Colonic mucosa (tissue), 4 donors: ENCODE measurements at regions not wholly inside any gene's neighbourhood (a gene's known extent, or its start where the extent isn't known, plus 50 kb on each side); places are given as distances from the start of the nearest gene placed in this dataset.

Experiments used
- DNase-seq: peaks from one replicate; pipeline ENCODE4 v3.0.0-alpha.2; 2020
- H3K27ac ChIP-seq: fragments of 200-600 bp; one replicate; pipeline ENCODE4 v1.8.0; 2021
- H3K27me3 ChIP-seq: fragments of 200-600 bp; one replicate; pipeline ENCODE4 v1.8.0; 2021
- H3K36me3 ChIP-seq: fragments of 200-600 bp; one replicate; pipeline ENCODE4 v1.8.0; 2021
- H3K4me1 ChIP-seq: fragments of 200-600 bp; one replicate; pipeline ENCODE4 v1.8.0; 2021; ENCODE audit warnings: mild to moderate bottlenecking
- H3K4me3 ChIP-seq: fragments of 200-600 bp; one replicate; pipeline ENCODE4 v1.8.0; 2021
- H3K9ac ChIP-seq, 2 donors: one replicate each; pipeline ENCODE4 v1.7.0; 2013; ENCODE audit warnings: control low read depth in 2 of 2, low read depth in 2 of 2, low read length in 2 of 2
- H3K9me3 ChIP-seq: fragments of 200-600 bp; one replicate; pipeline ENCODE4 v1.8.0; 2021
- CTCF ChIP-seq: fragments of 200-600 bp; IDR thresholded peaks from one replicate; pipeline ENCODE4 v1.8.0; 2022; ENCODE audit warnings: antibody characterized with exemption, mild to moderate bottlenecking
- intact Hi-C: fragments of 100-400 bp; cut with DNase I; formaldehyde crosslinking; loops from one replicate; pipeline ENCODE4 v1.14.1; 2022
- donor health status: healthy.
- donor health status: DM: no; HTN: no; CAD: no.
- donor health status: DM: no; HTN: no; CAD: no.

GRCh38 chr6:6509284-6509683 is 79.2 kb upstream of the LY86 start:
- H3K4me1 ChIP-seq = no peaks in the 10 kb centered on the region
- TF ChIP-seq CTCF = no peak
- H3K9me3 ChIP-seq = no peaks in the 10 kb centered on the region

GRCh38 chr6:6512711-6513110 is 75.8 kb upstream of the LY86 start:
- intact Hi-C loops = no loop called here
- no peaks in the 10 kb centered on the region for H3K27me3 ChIP-seq
- no peaks in the 10 kb centered on the region for H3K4me1 ChIP-seq
- H3K27ac ChIP-seq = no peak overlapping the region
- H3K4me3 ChIP-seq = no peak overlapping the region
- no peak for TF ChIP-seq CTCF
- no peaks in the 10 kb centered on the region for H3K36me3 ChIP-seq
- no peak for DNase-seq
- no peaks in the 10 kb centered on the region for H3K9me3 ChIP-seq
- no peak overlapping the region for H3K9ac ChIP-seq

More at GRCh38 chr6:6509284-6509683, 79.2 kb upstream of the LY86 start:
- H3K27ac ChIP-seq = no peak overlapping the region
- intact Hi-C loops = no loop called here
- no peak for DNase-seq
- no peak overlapping the region for H3K4me3 ChIP-seq
- no peaks in the 10 kb centered on the region for H3K27me3 ChIP-seq
- H3K9ac ChIP-seq = no peak overlapping the region
- no peaks in the 10 kb centered on the region for H3K36me3 ChIP-seq

GRCh38 chr6:6515691-6516607 is 72.6 kb upstream of the LY86 start:
- DNase-seq = no peak
- H3K4me3 ChIP-seq = no peak overlapping the region
- no peak for TF ChIP-seq CTCF
- no peaks in the 10 kb centered on the region for H3K36me3 ChIP-seq
- H3K27me3 ChIP-seq = no peaks in the 10 kb centered on the region
- no peak overlapping the region for H3K9ac ChIP-seq
- no peaks in the 10 kb centered on the region for H3K9me3 ChIP-seq
- H3K4me1 ChIP-seq = no peaks in the 10 kb centered on the region
- H3K27ac ChIP-seq = no peak overlapping the region
- intact Hi-C loops = no loop called here

- DNase-seq = no peak
- intact Hi-C loops = no loop called here
- Histone ChIP-seq H3K36me3 (no peaks in the 10 kb centered on the region), H3K9ac (no peak overlapping the region), H3K4me3 (no peak overlapping the region), H3K4me1 (no peaks in the 10 kb centered on the region), H3K27ac (no peak overlapping the region), H3K27me3 (no peaks in the 10 kb centered on the region), H3K9me3 (no peaks in the 10 kb centered on the region)
- no peak for TF ChIP-seq CTCF
Observed at GRCh38 chr6:6516666-6517458, 71.7 kb upstream of the LY86 start.

GRCh38 chr6:6518631-6519427 is 69.7 kb upstream of the LY86 start:
- intact Hi-C loops = no loop called here
- Histone ChIP-seq H3K27me3 (no peaks in the 10 kb centered on the region), H3K27ac (no peak overlapping the region), H3K36me3 (no peaks in the 10 kb centered on the region), H3K9ac (no peak overlapping the region), H3K9me3 (no peaks in the 10 kb centered on the region), H3K4me3 (no peak overlapping the region), H3K4me1 (no peaks in the 10 kb centered on the region)
- DNase-seq = no peak
- no peak for TF ChIP-seq CTCF
